Liver (tissue), 2 donors: ENCODE measurements at regions not wholly inside any gene's neighbourhood (a gene's known extent, or its start where the extent isn't known, plus 50 kb on each side); places are given as distances from the start of the nearest gene placed in this dataset.

Source experiments
- CTCF ChIP-seq: fragments of 150-350 bp; IDR thresholded peaks from 2 replicates; pipeline ENCODE4 v1.5.1; 2017; ENCODE audit warnings: improper control_type of control experiment, low read depth, low read length; ENCODE audit not compliant: missing input control
- MAX ChIP-seq: IDR thresholded peaks from 2 replicates; pipeline ENCODE4 v1.6.1; 2016; ENCODE audit warnings: antibody characterized with exemption
- YY1 ChIP-seq: IDR thresholded peaks from 2 replicates; pipeline ENCODE4 v1.6.1; 2016; ENCODE audit warnings: antibody characterized with exemption, mild to moderate bottlenecking
- ZBTB33 ChIP-seq: IDR thresholded peaks from 2 replicates; pipeline ENCODE4 v1.6.1; 2016; ENCODE audit warnings: antibody characterized with exemption
- donor health status: healthy.

GRCh38 chr21:23008601-23009202, 2010.5 kb downstream of the NCAM2 start:
- TF ChIP-seq MAX (no peak), ZBTB33 (no peak), YY1 (no peak), CTCF (no peak)
